H9 (cell line): ENCODE measurements at regions not wholly inside any gene's neighbourhood (a gene's known extent, or its start where the extent isn't known, plus 50 kb on each side); places are given as distances from the start of the nearest gene placed in this dataset.

Experiments used
- DNase-seq: peaks from one replicate; pipeline ENCODE4 v3.0.0-alpha.2; 2017
- H2AFZ ChIP-seq: one replicate; pipeline ENCODE4 v1.6.1; 2013; ENCODE audit warnings: mild to moderate bottlenecking, low read length, control low read depth, moderate library complexity
- H2AK5ac ChIP-seq: 2 replicates; pipeline ENCODE4 v1.6.1; 2013; ENCODE audit warnings: low read length, control low read depth, mixed read lengths; ENCODE audit not compliant: insufficient read length
- H2BK120ac ChIP-seq: one replicate; pipeline ENCODE4 v1.6.1; 2013; ENCODE audit warnings: low read depth, mild to moderate bottlenecking, low read length, control low read depth, inconsistent platforms; ENCODE audit not compliant: poor library complexity, severe bottlenecking
- H2BK12ac ChIP-seq: 2 replicates; pipeline ENCODE4 v1.6.1; 2013; ENCODE audit warnings: low read length, control low read depth, mixed read lengths, low read depth; ENCODE audit not compliant: insufficient read length
- H2BK15ac ChIP-seq: 2 replicates; pipeline ENCODE4 v1.6.1; 2013; ENCODE audit warnings: low read depth, low read length, control low read depth
- H2BK20ac ChIP-seq: one replicate; pipeline ENCODE4 v1.6.1; 2013; ENCODE audit warnings: low read depth, mild to moderate bottlenecking, low read length, control low read depth, inconsistent platforms; ENCODE audit not compliant: poor library complexity, severe bottlenecking
- H2BK5ac ChIP-seq: 2 replicates; pipeline ENCODE4 v1.6.1; 2013; ENCODE audit warnings: low read length, control low read depth, mixed read lengths; ENCODE audit not compliant: insufficient read length
- H3K14ac ChIP-seq: 2 replicates; pipeline ENCODE4 v1.6.1; 2013; ENCODE audit warnings: low read length, control low read depth; ENCODE audit not compliant: insufficient read depth
- H3K18ac ChIP-seq: 2 replicates; pipeline ENCODE4 v1.6.1; 2013; ENCODE audit warnings: low read depth, mild to moderate bottlenecking, mixed read lengths, low read length, control low read depth; ENCODE audit not compliant: insufficient read length
- H3K23ac ChIP-seq: 2 replicates; pipeline ENCODE4 v1.6.1; 2013; ENCODE audit warnings: low read length, control low read depth, mixed read lengths, low read depth; ENCODE audit not compliant: insufficient read length
- H3K23me2 ChIP-seq: 2 replicates; pipeline ENCODE4 v1.6.1; 2013; ENCODE audit warnings: low read depth, mild to moderate bottlenecking, mixed read lengths, low read length, control low read depth; ENCODE audit not compliant: insufficient read length, poor library complexity, severe bottlenecking
- H3K27ac ChIP-seq: 2 replicates; pipeline ENCODE4 v1.5.1; 2013; ENCODE audit warnings: low read length, control low read depth, mixed read lengths, low read depth; ENCODE audit not compliant: insufficient read length
- H3K27me3 ChIP-seq: 2 replicates; pipeline ENCODE4 v1.6.1; 2013; ENCODE audit warnings: low read length, control low read depth, inconsistent platforms; ENCODE audit not compliant: insufficient read depth
- H3K4ac ChIP-seq: 2 replicates; pipeline ENCODE4 v1.6.1; 2013; ENCODE audit warnings: low read depth, mild to moderate bottlenecking, control low read depth, inconsistent platforms, low read length, moderate library complexity
- H3K4me1 ChIP-seq: 2 replicates; pipeline ENCODE4 v1.6.1; 2013; ENCODE audit warnings: low read length, control low read depth, inconsistent platforms; ENCODE audit not compliant: insufficient read depth
- H3K4me2 ChIP-seq: 2 replicates; pipeline ENCODE4 v1.6.1; 2013; ENCODE audit warnings: low read length, control low read depth, mixed read lengths; ENCODE audit not compliant: insufficient read length, insufficient read depth
- H3K56ac ChIP-seq: 2 replicates; pipeline ENCODE4 v1.6.1; 2013; ENCODE audit warnings: low read depth, mild to moderate bottlenecking, mixed read lengths, low read length, control low read depth; ENCODE audit not compliant: insufficient read length
- H3K79me1 ChIP-seq: 2 replicates; pipeline ENCODE4 v1.6.1; 2013; ENCODE audit warnings: low read depth, mild to moderate bottlenecking, moderate library complexity, low read length, control low read depth, inconsistent platforms; ENCODE audit not compliant: insufficient read depth, poor library complexity, severe bottlenecking
- H3K79me2 ChIP-seq: 2 replicates; pipeline ENCODE4 v1.6.1; 2013; ENCODE audit warnings: low read length, control low read depth, inconsistent platforms; ENCODE audit not compliant: insufficient read depth
- H3K9ac ChIP-seq: 2 replicates; pipeline ENCODE4 v1.6.1; 2013; ENCODE audit warnings: low read length, control low read depth, mixed read lengths; ENCODE audit not compliant: insufficient read length; ENCODE audit errors: extremely low read depth
- H3K9me3 ChIP-seq: one replicate; pipeline ENCODE4 v1.6.1; 2013; ENCODE audit warnings: low read depth, low read length, inconsistent platforms; ENCODE audit not compliant: control insufficient read depth
- H3T11ph ChIP-seq: one replicate; pipeline ENCODE4 v1.6.1; 2013; ENCODE audit warnings: mild to moderate bottlenecking, low read length, control low read depth, inconsistent platforms
- H4K20me1 ChIP-seq: one replicate; pipeline ENCODE4 v1.6.1; 2013; ENCODE audit not compliant: control insufficient read depth, insufficient read length, insufficient read depth
- H4K5ac ChIP-seq: 2 replicates; pipeline ENCODE4 v1.6.1; 2013; ENCODE audit warnings: low read depth, mild to moderate bottlenecking, mixed read lengths, low read length, control low read depth; ENCODE audit not compliant: insufficient read length
- H4K8ac ChIP-seq: replicated peaks from 2 replicates; pipeline ENCODE4 v1.6.1; 2013; ENCODE audit warnings: low read length, control low read depth, mixed read lengths, low read depth; ENCODE audit not compliant: insufficient read length
- H4K91ac ChIP-seq: 2 replicates; pipeline ENCODE4 v1.6.1; 2013; ENCODE audit warnings: low read depth, mild to moderate bottlenecking, moderate library complexity, mixed read lengths, low read length, control low read depth; ENCODE audit not compliant: insufficient read length
- H3K27ac Mint-ChIP-seq, 3 experiments: 2 replicates in 2 of 3; 3 replicates in 1 of 3; pipeline ENCODE4 v1.8.0; 2020 to 2021; ENCODE audit warnings: mixed read lengths in 3 of 3, mild to moderate bottlenecking in 1 of 3, moderate library complexity in 1 of 3
- H3K27me3 Mint-ChIP-seq: 2 replicates; pipeline ENCODE4 v1.8.0; 2021; ENCODE audit warnings: low read depth, mild to moderate bottlenecking, moderate library complexity, mixed read lengths
- H3K36me3 Mint-ChIP-seq, 3 experiments: 2 replicates in 2 of 3; 3 replicates in 1 of 3; pipeline ENCODE4 v1.8.0; 2020 to 2021; ENCODE audit warnings: low read depth in 3 of 3, mixed read lengths in 3 of 3; ENCODE audit not compliant: insufficient read depth in 1 of 3
- H3K4me1 Mint-ChIP-seq, 2 experiments: 2 replicates each; pipeline ENCODE4 v1.8.0; 2020; ENCODE audit warnings: mixed read lengths in 2 of 2
- H3K4me3 Mint-ChIP-seq, 2 experiments: 2 replicates in 1 of 2; 3 replicates in 1 of 2; pipeline ENCODE4 v1.8.0; 2020 to 2021; ENCODE audit warnings: mild to moderate bottlenecking in 2 of 2, mixed read lengths in 2 of 2, moderate library complexity in 1 of 2
- H3K9me3 Mint-ChIP-seq, 2 experiments: 2 replicates in 1 of 2; 3 replicates in 1 of 2; pipeline ENCODE4 v1.8.0; 2020; ENCODE audit warnings: mild to moderate bottlenecking in 2 of 2, mixed read lengths in 2 of 2, moderate library complexity in 1 of 2
- WGBS: extraction: QIAGEN DNeasy Blood & Tissue Kit; methylation state at CpG from one replicate; pipeline ENCODE4 v1.1.7; 2013; ENCODE audit warnings: missing lambda C conversion rate, low lambda C conversion rate, mixed read lengths; ENCODE audit not compliant: insufficient read length; ENCODE audit errors: extremely low coverage; 5-methylcytosine and 5-hydroxymethylcytosine counted together
- TF ChIP-seq, protein P1 (sequence below): fragments of 200-600 bp; sonication (generic); conservative IDR thresholded peaks from 3 replicates; pipeline ENCODE4 v1.8.0; 2021; ENCODE audit warnings: antibody characterized with exemption, mild to moderate bottlenecking

DNA sequence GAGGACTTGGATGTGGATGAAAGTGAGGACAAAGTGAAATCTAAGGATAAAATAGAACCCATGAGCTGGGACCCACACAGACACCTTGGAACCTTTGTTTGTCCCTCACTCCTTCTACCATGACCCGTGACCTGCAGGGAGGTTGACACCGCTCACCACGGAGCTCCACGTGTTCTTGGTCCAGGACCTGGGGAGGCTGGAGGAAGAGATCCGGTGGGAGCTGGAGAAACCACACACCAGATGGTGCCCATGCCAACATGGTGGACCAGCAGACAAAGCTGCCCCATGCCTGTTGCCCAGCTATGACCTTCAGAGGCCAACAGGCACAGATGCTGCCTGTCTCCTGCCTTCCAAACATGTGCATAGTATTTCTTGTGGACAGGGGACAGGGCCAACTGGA is 721.9 kb downstream of the PTPRU start:
- no peak overlapping the region for H3K56ac ChIP-seq
- H2AFZ ChIP-seq = no peak overlapping the region
- no peak overlapping the region for H2BK5ac ChIP-seq
- no peak overlapping the region for H4K5ac ChIP-seq
- TF ChIP-seq, protein P1, sequence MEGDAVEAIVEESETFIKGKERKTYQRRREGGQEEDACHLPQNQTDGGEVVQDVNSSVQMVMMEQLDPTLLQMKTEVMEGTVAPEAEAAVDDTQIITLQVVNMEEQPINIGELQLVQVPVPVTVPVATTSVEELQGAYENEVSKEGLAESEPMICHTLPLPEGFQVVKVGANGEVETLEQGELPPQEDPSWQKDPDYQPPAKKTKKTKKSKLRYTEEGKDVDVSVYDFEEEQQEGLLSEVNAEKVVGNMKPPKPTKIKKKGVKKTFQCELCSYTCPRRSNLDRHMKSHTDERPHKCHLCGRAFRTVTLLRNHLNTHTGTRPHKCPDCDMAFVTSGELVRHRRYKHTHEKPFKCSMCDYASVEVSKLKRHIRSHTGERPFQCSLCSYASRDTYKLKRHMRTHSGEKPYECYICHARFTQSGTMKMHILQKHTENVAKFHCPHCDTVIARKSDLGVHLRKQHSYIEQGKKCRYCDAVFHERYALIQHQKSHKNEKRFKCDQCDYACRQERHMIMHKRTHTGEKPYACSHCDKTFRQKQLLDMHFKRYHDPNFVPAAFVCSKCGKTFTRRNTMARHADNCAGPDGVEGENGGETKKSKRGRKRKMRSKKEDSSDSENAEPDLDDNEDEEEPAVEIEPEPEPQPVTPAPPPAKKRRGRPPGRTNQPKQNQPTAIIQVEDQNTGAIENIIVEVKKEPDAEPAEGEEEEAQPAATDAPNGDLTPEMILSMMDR = no peak
- H2BK20ac ChIP-seq = no peak overlapping the region
- H3K79me2 ChIP-seq = no peaks in the 10 kb centered on the region
- no peak overlapping the region for H2BK120ac ChIP-seq
- Mint-ChIP-seq H3K9me3 (no peaks in the 10 kb centered on the region; a peak in 1 of 5 replicates), H3K27me3 (peaks cover under 1% of the 10 kb centered on the region; the same call in 1 of the 2 replicates), H3K4me1 (peaks cover 14 to 25% of the 10 kb centered on the region in 2 experiments), H3K36me3 (no peaks in the 10 kb centered on the region), H3K4me3 (no peak overlapping the region), H3K27ac (no peak overlapping the region)
- peak; percentile 7 for DNase-seq
- no peaks in the 10 kb centered on the region for H3K23me2 ChIP-seq
- no peak overlapping the region for H3K4me2 ChIP-seq
- H2AK5ac ChIP-seq = no peak overlapping the region
- no peak overlapping the region for H3K9ac ChIP-seq
- peaks cover 4% of the 10 kb centered on the region; the same call in 1 of the 2 replicates for H3K4me1 ChIP-seq
- no peak overlapping the region for H2BK12ac ChIP-seq
- H3T11ph ChIP-seq = no peak overlapping the region
- no peak overlapping the region for H3K14ac ChIP-seq
- H4K91ac ChIP-seq = no peak overlapping the region
- H3K4ac ChIP-seq = no peak overlapping the region
- no peak overlapping the region for H2BK15ac ChIP-seq
- H3K27ac ChIP-seq = no peak overlapping the region
- H3K18ac ChIP-seq = no peak overlapping the region
- no CpG with 5 or more reads among the region's 5 CpGs for WGBS
- no peaks in the 10 kb centered on the region for H3K79me1 ChIP-seq
- H3K27me3 ChIP-seq = no peaks in the 10 kb centered on the region
- no peak overlapping the region for H3K23ac ChIP-seq
- no peaks in the 10 kb centered on the region for H3K9me3 ChIP-seq
- no peak overlapping the region for H4K8ac ChIP-seq
- no peaks in the 10 kb centered on the region for H4K20me1 ChIP-seq
